HCT116 (cell line): ENCODE measurements at regions not wholly inside any gene's neighbourhood (a gene's known extent, or its start where the extent isn't known, plus 50 kb on each side); places are given as distances from the start of the nearest gene placed in this dataset.

Experiments used
- ATAC-seq: fragments of 200-7000 bp; cut with Tn5 transposase; 2 replicates; pipeline ENCODE4 v1.9.1; 2020; ENCODE audit warnings: mild to moderate bottlenecking, moderate library complexity
- BruUV-seq: library from RNA; stranded (reverse); fragments of 400-500 nt; replicated peaks from 2 replicates; lab custom pipeline; 2021; lab: Mats Ljungman, UMichigan
- CTCF ChIA-PET: fragments of 300-600 bp; sonication (Branson Sonifier 250); formaldehyde crosslinking; loops from one replicate; lab custom pipeline; 2021; ENCODE audit warnings: antibody characterized with exemption; lab: Charles Lee
- POLR2A ChIA-PET: fragments of 300-600, 350-600 bp; sonication (Branson Sonifier 250); formaldehyde crosslinking; loops from one replicate; lab custom pipeline; 2021; ENCODE audit warnings: antibody characterized with exemption; lab: Charles Lee
- RAD21 ChIA-PET, 2 experiments: fragments of 300-600 bp; sonication (Branson Sonifier 250); formaldehyde crosslinking; loops; one replicate each; lab custom pipeline; 2023; ENCODE audit warnings: low total read pairs in 2 of 2; ENCODE audit not compliant: uncharacterized antibody in 2 of 2, unreplicated experiment in 2 of 2, low non-redundant PET in 1 of 2; lab: Charles Lee
- DNase-seq: peaks from one replicate; pipeline ENCODE4 v3.0.0-alpha.2; 2010; ENCODE audit warnings: low read depth, low spot score
- H2AFZ ChIP-seq: fragments of 200-600 bp; shearing (Covaris generic), sonication (generic); 2 replicates; pipeline ENCODE4 v1.6.1; 2017; ENCODE audit warnings: low read depth, mixed run types, mixed read lengths, antibody characterized with exemption, low read length; ENCODE audit not compliant: poor library complexity, severe bottlenecking
- H3K27ac ChIP-seq: 2 replicates; pipeline ENCODE4 v1.5.1; 2012; ENCODE audit warnings: low read depth, low read length
- H3K27me3 ChIP-seq: fragments of 200-600 bp; sonication (generic); 2 replicates; pipeline ENCODE4 v1.6.1; 2016; ENCODE audit warnings: mixed run types, low read length, mixed read lengths; ENCODE audit not compliant: insufficient read depth
- H3K36me3 ChIP-seq, 2 experiments: fragments of 200-500 bp in 1 of 2; fragments of 200-600 bp in 1 of 2; sonication (Bioruptor generic) in 1 of 2; sonication (generic) in 1 of 2; 2 replicates each; pipeline versions ENCODE4 v1.5.1 to v1.6.1; 2014 to 2016; ENCODE audit warnings: low read length in 2 of 2, inconsistent platforms in 1 of 2, mixed read lengths in 1 of 2, mixed run types in 1 of 2; ENCODE audit not compliant: insufficient read depth in 2 of 2, control insufficient read depth in 1 of 2
- H3K4me1 ChIP-seq, 2 experiments: fragments of 200-600 bp in 1 of 2; sonication (generic) in 1 of 2; 2 replicates each; pipeline versions ENCODE4 v1.5.1 to v1.6.1; 2012 to 2017; ENCODE audit warnings: low read length in 2 of 2, inconsistent platforms in 1 of 2, mild to moderate bottlenecking in 1 of 2, mixed read lengths in 1 of 2, mixed run types in 1 of 2, moderate library complexity in 1 of 2; ENCODE audit not compliant: insufficient read depth in 2 of 2, control insufficient read depth in 1 of 2
- H3K4me2 ChIP-seq: fragments of 200-600 bp; sonication (generic); 2 replicates; pipeline ENCODE4 v1.6.1; 2017; ENCODE audit warnings: mixed run types, low read length, mixed read lengths
- H3K4me3 ChIP-seq, 2 experiments: fragments of 200-600 bp in 1 of 2; sonication (generic) in 1 of 2; replicated peaks in 1 of 2; 2 replicates each; pipeline ENCODE4 v1.5.1; 2011 to 2016; ENCODE audit warnings: low read length in 2 of 2, control low read depth in 1 of 2, low read depth in 1 of 2, mild to moderate bottlenecking in 1 of 2, mixed read lengths in 1 of 2, mixed run types in 1 of 2
- H3K79me2 ChIP-seq: fragments of 200-600 bp; sonication (generic); 2 replicates; pipeline ENCODE4 v1.6.1; 2017; ENCODE audit warnings: mild to moderate bottlenecking, mixed run types, low read length, moderate library complexity, mixed read lengths; ENCODE audit not compliant: insufficient read depth
- H3K9ac ChIP-seq: fragments of 200-600 bp; sonication (generic); 2 replicates; pipeline ENCODE4 v1.6.1; 2016; ENCODE audit warnings: low read length, mixed read lengths
- H3K9me2 ChIP-seq: fragments of 200-600 bp; sonication (generic), shearing (Covaris generic); 2 replicates; pipeline ENCODE4 v1.6.1; 2017; ENCODE audit warnings: mixed run types, mild to moderate bottlenecking, moderate library complexity; ENCODE audit not compliant: insufficient read depth
- H3K9me3 ChIP-seq, 2 experiments: fragments of 200-500 bp in 1 of 2; fragments of 200-600 bp in 1 of 2; sonication (Bioruptor generic) in 1 of 2; sonication (generic) in 1 of 2; 2 replicates each; pipeline ENCODE4 v1.6.1; 2014 to 2017; ENCODE audit warnings: low read length in 2 of 2, mixed read lengths in 2 of 2, inconsistent platforms in 1 of 2, low read depth in 1 of 2, mild to moderate bottlenecking in 1 of 2, mixed run types in 1 of 2, moderate library complexity in 1 of 2; ENCODE audit not compliant: control insufficient read depth in 1 of 2, insufficient read depth in 1 of 2
- H4K20me1 ChIP-seq: fragments of 200-600 bp; sonication (generic), shearing (Covaris generic); 2 replicates; pipeline ENCODE4 v1.6.1; 2017; ENCODE audit warnings: mixed run types, mild to moderate bottlenecking, moderate library complexity; ENCODE audit not compliant: insufficient read depth
- ELF1 ChIP-seq: IDR thresholded peaks from 2 replicates; pipeline ENCODE4 v1.6.1; 2012; ENCODE audit warnings: low read depth, borderline replicate concordance
- FOSL1 ChIP-seq: IDR thresholded peaks from 2 replicates; pipeline ENCODE4 v1.6.1; 2012; ENCODE audit warnings: low read depth
- JUND ChIP-seq: IDR thresholded peaks from 2 replicates; pipeline ENCODE4 v1.6.1; 2012
- MAX ChIP-seq: IDR thresholded peaks from 2 replicates; pipeline ENCODE4 v1.6.1; 2012
- POLR2AphosphoS5 ChIP-seq: IDR thresholded peaks from 2 replicates; pipeline ENCODE4 v1.6.1; 2011; ENCODE audit warnings: mild to moderate bottlenecking, low read depth, low read length, moderate library complexity
- REST ChIP-seq: IDR thresholded peaks from 2 replicates; pipeline ENCODE4 v1.6.1; 2012; ENCODE audit warnings: low read depth
- SP1 ChIP-seq: IDR thresholded peaks from 2 replicates; pipeline ENCODE4 v1.6.1; 2012; ENCODE audit warnings: low read depth
- TCF7L2 ChIP-seq: IDR thresholded peaks from 2 replicates; pipeline ENCODE4 v1.7.0; 2011; ENCODE audit warnings: borderline replicate concordance, inconsistent platforms; ENCODE audit not compliant: insufficient read depth, insufficient read length; ENCODE audit errors: extremely low read depth
- YY1 ChIP-seq: IDR thresholded peaks from 2 replicates; pipeline ENCODE4 v1.6.1; 2011; ENCODE audit warnings: low read length, low read depth, moderate library complexity, mild to moderate bottlenecking; ENCODE audit not compliant: insufficient replicate concordance; ENCODE audit errors: extremely low read depth
- ZBTB33 ChIP-seq: IDR thresholded peaks from 2 replicates; pipeline ENCODE4 v1.6.1; 2011; ENCODE audit warnings: mild to moderate bottlenecking, low read length, moderate library complexity; ENCODE audit not compliant: insufficient replicate concordance; ENCODE audit errors: extremely low read depth
- ZNF274 ChIP-seq: fragments of 200-500 bp; sonication (Bioruptor generic); IDR thresholded peaks from 2 replicates; pipeline ENCODE4 v1.6.1; 2014; ENCODE audit warnings: mild to moderate bottlenecking, low read depth, low read length, inconsistent platforms
- intact Hi-C: fragments of 100-400 bp; cut with micrococcal nuclease; formaldehyde crosslinking; loops from 2 replicates; pipeline ENCODE4 v1.10.0; 2022

- no peak for DNase-seq
- no peaks in the 10 kb centered on the region for H3K27me3 ChIP-seq
- H3K4me1 ChIP-seq: no peaks in the 10 kb centered on the region
- RAD21 ChIA-PET: no interaction called here
- ATAC-seq: no peak
- intact Hi-C loops: no loop called here
- POLR2A ChIA-PET: no interaction called here
- no peak overlapping the region for H3K9ac ChIP-seq
- CTCF ChIA-PET: no interaction called here
- H3K79me2 ChIP-seq: no peaks in the 10 kb centered on the region
- H3K27ac ChIP-seq: no peak overlapping the region
- no TSS peak for BruUV-seq
- H3K36me3 ChIP-seq: no peaks in the 10 kb centered on the region
- H3K4me3 ChIP-seq: no peak overlapping the region
- no peak overlapping the region for H2AFZ ChIP-seq
- H4K20me1 ChIP-seq: no peaks in the 10 kb centered on the region
- TF ChIP-seq JUND: no peak
- no peak for TF ChIP-seq POLR2AphosphoS5
- no peak for TF ChIP-seq ELF1
- TF ChIP-seq FOSL1: no peak
- TF ChIP-seq ZBTB33: no peak
- no peak for TF ChIP-seq TCF7L2
- TF ChIP-seq ZNF274: no peak
- no peak for TF ChIP-seq REST
- no peak for TF ChIP-seq MAX
- TF ChIP-seq SP1: no peak
- no peak for TF ChIP-seq YY1
- no peaks in the 10 kb centered on the region for H3K9me2 ChIP-seq
- no peak overlapping the region for H3K4me2 ChIP-seq
- no peaks in the 10 kb centered on the region for H3K9me3 ChIP-seq
These were observed 157.9 kb downstream of the C3orf38 start for GRCh38 chr3:88307666-88308065.
